Astrocyte (in vitro differentiated cells and primary cell): ENCODE measurements at regions not wholly inside any gene's neighbourhood (a gene's known extent, or its start where the extent isn't known, plus 50 kb on each side); places are given as distances from the start of the nearest gene placed in this dataset.

Experiments used
- CTCF ChIP-seq: IDR thresholded peaks from 2 replicates; pipeline ENCODE4 v1.5.1; 2011; ENCODE audit warnings: low read depth, mild to moderate bottlenecking, inconsistent platforms, low read length, moderate library complexity; ENCODE audit not compliant: insufficient read depth
- EZH2 ChIP-seq: IDR thresholded peaks from 2 replicates; pipeline ENCODE4 v1.6.1; 2012; ENCODE audit warnings: mild to moderate bottlenecking, low read length, inconsistent platforms; ENCODE audit not compliant: insufficient read depth

GRCh38 chr2:22078701-22079100 lies 954.9 kb downstream of the TDRD15 start:
- TF ChIP-seq CTCF: no peak
- no peak for TF ChIP-seq EZH2
